HAP-1 (cell line): ENCODE measurements at regions not wholly inside any gene's neighbourhood (a gene's known extent, or its start where the extent isn't known, plus 50 kb on each side); places are given as distances from the start of the nearest gene placed in this dataset.

Experiments
- DNase-seq, 2 experiments: peaks; one replicate each; pipeline ENCODE4 v3.0.0-alpha.2; 2016 to 2020; ENCODE audit warnings: low spot score in 2 of 2
- H3K27me3 ChIP-seq: fragments of 250-450 bp; sonication (Bioruptor Pico); 2 replicates; pipeline ENCODE4 v1.5.1; 2020; ENCODE audit warnings: low read depth, mild to moderate bottlenecking, moderate library complexity
- H3K36me3 ChIP-seq: fragments of 250-450 bp; sonication (Bioruptor Pico); replicated peaks from 2 replicates; pipeline ENCODE4 v1.5.1; 2020; ENCODE audit warnings: mild to moderate bottlenecking
- H3K4me1 ChIP-seq: fragments of 250-450 bp; sonication (Bioruptor Pico); 2 replicates; pipeline ENCODE4 v1.5.1; 2020; ENCODE audit warnings: mild to moderate bottlenecking
- H3K4me3 ChIP-seq: fragments of 250-450 bp; sonication (Bioruptor Pico); 2 replicates; pipeline ENCODE4 v1.5.1; 2020; ENCODE audit warnings: mild to moderate bottlenecking, moderate library complexity
- H3K9me3 ChIP-seq: fragments of 250-450 bp; sonication (Bioruptor Pico); 2 replicates; pipeline ENCODE4 v1.5.1; 2020; ENCODE audit warnings: mild to moderate bottlenecking, moderate library complexity
- in situ Hi-C: fragments of 300-500 bp; cut with MboI; formaldehyde crosslinking; loops from 3 replicates; pipeline ENCODE4 v1.14.3; 2020; ENCODE audit warnings: low sequenced_read_pairs, inconsistent platforms, mixed read lengths

DNA sequence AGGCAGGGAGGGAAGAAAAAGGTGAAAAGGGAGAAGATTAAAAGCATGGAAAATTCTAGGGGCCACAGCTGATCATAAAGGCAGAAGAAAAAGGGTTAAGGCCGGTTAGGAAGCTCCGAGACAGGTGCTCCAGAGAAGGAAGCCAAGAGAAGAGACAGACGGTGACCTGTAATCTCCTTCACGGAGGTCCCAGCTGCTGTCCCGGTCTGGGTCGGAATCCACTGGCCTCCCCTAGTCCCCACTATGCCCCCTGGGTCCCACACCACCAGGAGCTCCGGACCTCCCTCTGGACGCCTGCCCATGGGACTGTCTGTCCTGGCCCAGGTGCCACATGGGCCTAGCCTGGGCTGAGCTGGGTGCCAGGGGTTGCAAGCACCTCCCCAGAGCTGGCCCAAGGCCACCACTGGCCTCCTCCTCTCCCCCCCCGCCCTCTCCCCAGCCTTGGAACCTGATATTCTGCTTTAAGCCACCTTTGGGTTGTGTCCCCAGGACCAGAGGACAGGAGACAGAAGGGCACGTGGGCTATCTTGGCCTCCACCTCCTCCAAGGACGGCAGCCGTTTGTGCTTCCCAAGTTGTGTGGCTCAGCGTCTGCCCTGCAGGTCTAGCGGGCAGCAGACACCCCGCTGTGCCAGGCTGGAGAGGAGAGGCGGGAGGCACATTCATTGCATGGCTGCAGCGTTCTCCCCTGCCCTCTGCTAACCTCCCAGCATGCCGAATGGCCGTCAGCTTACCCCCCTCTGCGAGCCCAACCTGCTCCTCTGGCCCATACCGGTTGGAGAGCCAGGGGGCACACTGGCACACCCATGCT, 102.4 kb downstream of the ENGASE start:
- no peak for DNase-seq
- no peaks in the 10 kb centered on the region for H3K36me3 ChIP-seq
- H3K27me3 ChIP-seq = peaks cover 66% of the 10 kb centered on the region
- no peak overlapping the region for H3K4me3 ChIP-seq
- in situ Hi-C loops = no loop called here
- H3K4me1 ChIP-seq = no peaks in the 10 kb centered on the region
- no peaks in the 10 kb centered on the region for H3K9me3 ChIP-seq

DNA sequence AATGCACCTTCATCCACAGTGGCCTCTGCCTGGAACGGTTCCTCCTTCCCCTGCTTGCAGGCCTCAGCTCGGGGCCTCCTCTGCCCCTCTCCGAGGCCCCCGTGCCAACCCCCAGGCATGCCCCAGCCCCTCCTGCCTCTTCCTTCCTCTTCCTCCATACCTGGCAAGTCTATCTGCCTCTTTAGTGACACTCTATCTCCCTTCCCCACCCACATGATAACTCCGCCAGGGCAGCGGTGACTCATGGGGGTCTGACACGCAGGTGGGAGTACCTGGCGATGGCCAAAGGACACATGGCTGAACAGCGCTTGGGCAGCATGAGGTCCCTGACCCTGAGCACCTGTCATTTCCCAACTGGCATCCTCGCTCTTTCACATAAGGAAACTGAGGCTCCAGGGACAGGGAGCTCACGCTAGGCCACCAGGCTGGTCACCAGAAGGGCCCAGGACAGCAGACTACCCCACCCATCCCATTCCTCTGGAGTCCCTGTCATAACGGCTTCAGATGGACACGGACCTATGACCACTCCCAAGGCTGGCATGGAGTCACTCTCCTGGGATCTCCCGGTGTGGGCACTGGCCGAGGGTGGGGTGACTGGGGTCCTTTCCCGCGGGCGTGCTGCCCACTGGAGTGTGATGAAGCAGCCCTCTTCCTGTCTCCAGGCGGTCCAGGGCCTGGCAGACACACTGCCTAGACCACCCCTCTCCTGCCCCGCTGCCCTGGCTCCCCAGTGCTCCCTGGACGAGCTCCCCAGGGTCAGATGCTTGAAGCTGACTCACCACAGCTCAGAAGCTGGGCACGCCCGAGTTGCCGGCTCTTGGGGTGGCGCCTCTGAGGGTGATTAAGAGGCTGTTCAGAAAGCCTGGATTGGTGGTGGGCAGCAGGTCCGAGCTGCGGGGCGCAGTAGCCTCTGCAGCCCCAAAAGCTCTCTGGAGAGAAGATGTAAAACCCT, 100.6 kb downstream of the ENGASE start:
- in situ Hi-C loops = no loop called here
- no peak for DNase-seq
- Histone ChIP-seq H3K4me3 (no peak overlapping the region), H3K4me1 (no peaks in the 10 kb centered on the region), H3K9me3 (no peaks in the 10 kb centered on the region), H3K36me3 (no peaks in the 10 kb centered on the region), H3K27me3 (peaks cover 69% of the 10 kb centered on the region)

DNA sequence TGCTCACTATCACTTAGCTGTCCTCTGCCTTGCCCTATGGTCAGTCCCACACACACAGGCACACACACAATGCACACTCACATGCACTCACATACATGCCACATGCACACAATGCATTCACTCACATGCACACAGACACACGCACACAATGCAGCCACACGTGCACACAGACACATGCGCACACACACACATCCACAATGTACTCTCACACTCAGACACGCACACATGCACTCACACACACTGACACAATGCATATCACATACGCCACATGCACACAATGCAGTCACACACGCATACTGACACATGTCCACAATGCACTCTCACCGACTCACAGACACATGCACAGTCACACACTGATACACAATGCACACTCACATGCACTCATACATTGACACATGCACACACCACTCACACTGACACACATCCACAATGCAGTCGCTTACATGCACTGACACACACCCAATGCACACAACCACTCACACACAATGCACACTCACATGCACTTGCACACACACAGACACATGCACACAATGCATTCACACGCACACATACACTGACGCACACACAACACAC, 99.7 kb downstream of the ENGASE start:
- H3K27me3 ChIP-seq = peaks cover 68% of the 10 kb centered on the region
- no peak for DNase-seq
- in situ Hi-C loops = no loop called here

GRCh38 chr17:79171188-79171587, 96.6 kb downstream of the ENGASE start:
- Histone ChIP-seq H3K36me3 (no peaks in the 10 kb centered on the region), H3K27me3 (peaks cover 68% of the 10 kb centered on the region)
- in situ Hi-C loops = no loop called here

More for the DNA sequence above, 99.7 kb downstream of the ENGASE start:
- no peak overlapping the region for H3K4me3 ChIP-seq
- H3K4me1 ChIP-seq = no peaks in the 10 kb centered on the region
- no peaks in the 10 kb centered on the region for H3K36me3 ChIP-seq
- H3K9me3 ChIP-seq = no peaks in the 10 kb centered on the region

GRCh38 chr17:79169861-79170260, 95.2 kb downstream of the ENGASE start:
- H3K9me3 ChIP-seq = no peaks in the 10 kb centered on the region
- in situ Hi-C loops = no loop called here
- H3K4me3 ChIP-seq = no peak overlapping the region
- DNase-seq = no peak
- H3K36me3 ChIP-seq = no peaks in the 10 kb centered on the region
- peaks cover 70% of the 10 kb centered on the region for H3K27me3 ChIP-seq
- H3K4me1 ChIP-seq = no peaks in the 10 kb centered on the region

More at GRCh38 chr17:79171188-79171587, 96.6 kb downstream of the ENGASE start:
- Histone ChIP-seq H3K4me3 (no peak overlapping the region), H3K4me1 (no peaks in the 10 kb centered on the region), H3K9me3 (no peaks in the 10 kb centered on the region)
- DNase-seq = no peak

GRCh38 chr17:79169366-79169765, 94.7 kb downstream of the ENGASE start:
- in situ Hi-C loops = no loop called here
- H3K4me3 ChIP-seq = no peak overlapping the region
- no peak for DNase-seq
- no peaks in the 10 kb centered on the region for H3K9me3 ChIP-seq
- peaks cover 73% of the 10 kb centered on the region for H3K27me3 ChIP-seq
- no peaks in the 10 kb centered on the region for H3K4me1 ChIP-seq
- no peaks in the 10 kb centered on the region for H3K36me3 ChIP-seq

DNA sequence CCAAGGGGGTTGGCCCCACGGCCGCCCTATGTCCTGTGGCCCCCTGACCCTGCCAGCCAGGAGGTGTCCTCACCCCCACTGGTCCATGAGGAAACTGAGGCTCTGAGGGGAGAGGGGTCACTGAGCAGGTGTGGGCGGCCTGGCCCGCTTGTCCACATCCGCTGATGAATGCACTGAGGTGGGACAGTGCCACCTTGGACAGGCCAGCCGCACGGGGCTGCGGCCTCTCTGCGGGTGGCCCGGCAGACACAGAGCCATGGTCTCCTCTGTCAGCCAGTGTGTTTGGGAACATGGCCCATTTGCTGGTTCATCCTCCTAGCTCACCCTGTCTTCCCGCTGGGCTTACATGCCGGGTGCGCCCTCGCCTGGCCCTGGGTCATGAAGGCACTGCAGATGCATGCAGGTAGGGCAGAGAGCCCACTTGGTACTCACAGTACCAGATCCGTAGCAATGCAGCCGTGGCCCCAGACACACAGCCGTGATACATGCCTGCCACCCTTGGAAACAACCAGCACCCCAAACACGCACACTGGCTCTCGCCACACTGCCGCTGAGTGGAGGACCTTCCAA, 93.9 kb downstream of the ENGASE start:
- Histone ChIP-seq H3K27me3 (peaks cover 79% of the 10 kb centered on the region), H3K4me3 (no peak overlapping the region), H3K9me3 (no peaks in the 10 kb centered on the region), H3K4me1 (no peaks in the 10 kb centered on the region), H3K36me3 (no peaks in the 10 kb centered on the region)
- in situ Hi-C loops = no loop called here
- no peak for DNase-seq

DNA sequence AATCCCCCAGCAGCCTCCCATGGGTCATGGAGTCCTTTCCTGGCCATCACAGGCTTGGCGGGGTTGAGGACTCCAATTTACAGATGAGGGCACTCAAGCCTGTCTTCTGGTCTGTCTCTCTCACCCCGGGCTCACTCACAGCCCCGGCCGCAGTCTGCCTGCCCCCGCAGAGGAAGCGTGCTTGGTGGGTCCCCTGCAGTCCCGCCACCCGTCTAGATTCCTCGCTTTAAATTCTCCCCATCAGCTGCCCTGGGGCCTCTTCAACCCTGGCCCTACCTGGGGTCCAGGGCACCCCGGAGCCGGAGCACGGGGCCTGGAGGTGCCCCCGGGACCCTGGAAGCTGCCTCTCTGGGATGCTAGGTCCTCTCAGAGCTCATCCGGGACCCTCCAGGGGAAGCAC, 92.9 kb downstream of the ENGASE start:
- DNase-seq = no peak
- in situ Hi-C loops = no loop called here
- Histone ChIP-seq H3K27me3 (peaks cover 77% of the 10 kb centered on the region), H3K4me3 (no peak overlapping the region), H3K9me3 (no peaks in the 10 kb centered on the region), H3K36me3 (no peaks in the 10 kb centered on the region), H3K4me1 (no peaks in the 10 kb centered on the region)

DNA sequence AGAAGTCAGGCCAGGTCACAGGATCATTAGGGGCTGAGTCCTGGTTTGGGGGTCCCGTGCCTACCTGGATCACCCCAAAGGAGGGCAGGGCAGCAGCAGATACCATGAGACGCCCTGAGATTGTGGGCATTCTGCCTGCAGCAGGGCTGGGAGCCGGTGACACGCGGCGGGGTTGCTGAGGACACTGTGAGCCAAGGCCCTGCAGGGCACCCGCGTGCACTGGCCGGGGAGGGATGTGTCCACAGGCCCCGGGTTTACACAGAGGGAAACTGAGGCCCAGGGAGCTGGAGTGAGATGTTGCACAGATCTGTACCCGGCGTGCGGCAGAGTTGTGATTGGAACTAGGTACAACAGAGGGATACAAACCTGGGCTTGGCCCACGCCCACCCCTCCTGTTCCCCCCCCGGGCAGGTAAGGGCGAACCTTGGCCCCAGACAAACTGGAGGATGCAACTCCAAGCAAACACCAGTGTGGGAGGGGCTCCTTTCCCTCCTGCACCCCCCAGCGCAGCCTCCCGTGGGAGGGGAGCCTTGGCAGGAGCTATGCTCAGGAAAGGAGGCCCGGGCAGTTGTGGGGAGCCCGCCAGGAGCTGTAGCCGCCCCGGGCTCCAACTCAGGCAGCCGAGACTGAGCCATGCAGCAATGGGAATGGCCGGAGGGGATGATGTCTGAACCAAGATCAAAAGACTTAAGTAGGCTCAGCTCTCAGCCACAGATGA, 91.3 kb downstream of the ENGASE start:
- Histone ChIP-seq H3K27me3 (peaks cover 74% of the 10 kb centered on the region), H3K36me3 (no peaks in the 10 kb centered on the region), H3K9me3 (no peaks in the 10 kb centered on the region), H3K4me1 (no peaks in the 10 kb centered on the region), H3K4me3 (no peak overlapping the region)
- in situ Hi-C loops = no loop called here
- no peak for DNase-seq

DNA sequence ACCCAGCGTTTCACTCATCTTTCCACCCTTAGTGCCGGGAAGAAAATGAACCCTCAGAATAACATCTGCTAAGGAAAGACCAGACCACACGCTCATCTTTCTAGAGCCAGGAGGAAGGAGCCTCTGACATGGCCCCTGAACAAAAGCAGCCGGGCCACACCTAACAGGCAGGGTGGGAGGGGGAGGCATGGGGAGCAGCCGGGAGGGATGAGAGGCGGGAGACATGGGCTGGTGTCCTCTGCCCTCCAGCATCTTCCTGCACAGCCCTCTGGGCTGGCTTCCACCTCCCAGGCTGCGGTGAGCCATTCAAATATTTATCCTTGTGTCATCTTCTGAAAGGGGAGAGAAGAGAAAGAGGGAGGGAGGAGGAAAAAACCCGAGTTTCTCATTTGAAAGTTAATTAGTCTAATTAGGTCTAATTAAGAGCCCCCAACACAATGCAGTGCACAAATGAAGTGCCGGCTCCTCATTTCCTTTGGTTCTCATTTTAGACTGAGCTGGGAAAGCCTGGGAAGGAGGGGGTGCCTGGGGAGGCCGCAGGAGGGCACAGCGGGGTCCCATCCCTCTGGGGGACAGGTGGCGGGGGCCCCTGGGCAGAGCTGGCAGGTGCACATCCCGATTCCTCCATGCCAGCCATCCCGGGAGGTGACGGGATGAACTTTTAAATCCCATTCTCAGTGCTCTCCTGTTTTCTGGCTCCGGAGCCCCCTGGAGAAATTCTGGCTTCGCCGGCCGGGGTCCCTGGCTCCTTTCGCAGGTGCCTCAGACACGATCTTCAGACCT, 90.5 kb downstream of the ENGASE start:
- Histone ChIP-seq H3K9me3 (no peaks in the 10 kb centered on the region), H3K4me3 (no peak overlapping the region), H3K36me3 (no peaks in the 10 kb centered on the region), H3K4me1 (no peaks in the 10 kb centered on the region), H3K27me3 (peaks cover 67% of the 10 kb centered on the region)
- in situ Hi-C loops = no loop called here
- no peak for DNase-seq

- Histone ChIP-seq H3K36me3 (no peaks in the 10 kb centered on the region), H3K4me1 (no peaks in the 10 kb centered on the region), H3K4me3 (no peak overlapping the region), H3K9me3 (no peaks in the 10 kb centered on the region), H3K27me3 (peaks cover 61% of the 10 kb centered on the region)
- in situ Hi-C loops = no loop called here
- DNase-seq = no peak
Measured at GRCh38 chr17:79164408-79164807, 89.8 kb downstream of the ENGASE start.

- Histone ChIP-seq H3K27me3 (peaks cover 59% of the 10 kb centered on the region), H3K4me1 (no peaks in the 10 kb centered on the region), H3K9me3 (no peaks in the 10 kb centered on the region), H3K36me3 (no peaks in the 10 kb centered on the region), H3K4me3 (no peak overlapping the region)
- no peak for DNase-seq
- in situ Hi-C loops = no loop called here
Measured at GRCh38 chr17:79163071-79163470, 88.4 kb downstream of the ENGASE start.
